COLO829 (cell line): ENCODE measurements at regions not wholly inside any gene's neighbourhood (a gene's known extent, or its start where the extent isn't known, plus 50 kb on each side); places are given as distances from the start of the nearest gene placed in this dataset.

Source experiments
- DNase-seq: peaks from one replicate; pipeline ENCODE4 v3.0.0; 2012; ENCODE audit warnings: low spot score

DNA sequence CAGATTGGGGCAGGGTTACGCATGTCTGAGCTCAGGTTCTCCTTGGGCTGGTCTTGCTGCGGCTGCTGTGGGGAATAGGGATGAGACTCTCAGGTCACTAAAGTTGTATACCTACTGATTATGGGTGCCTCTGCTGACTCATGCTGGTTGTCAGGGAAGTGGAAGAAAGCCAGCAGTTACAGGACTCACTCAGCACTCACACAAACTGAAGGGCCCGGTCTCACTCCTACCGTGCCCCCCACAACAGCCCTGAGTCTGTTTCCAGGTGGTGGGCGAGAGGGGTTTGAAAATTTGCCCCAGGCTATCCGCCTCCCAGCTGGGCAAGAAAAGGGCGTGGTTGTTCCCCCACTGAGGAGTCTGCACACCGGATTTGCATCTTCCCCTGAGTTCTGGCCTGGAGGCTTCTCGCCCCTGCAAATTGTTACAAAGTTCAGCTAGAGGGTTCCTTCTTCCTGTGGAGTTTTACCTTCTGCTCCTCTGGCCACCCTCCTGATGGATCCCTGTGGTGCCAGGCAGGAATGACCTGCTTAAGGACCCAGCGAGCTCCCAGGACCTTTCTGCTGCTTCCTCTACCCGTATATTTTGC lies 659.2 kb downstream of the HDGFL1 start:
- DNase-seq, result no peak

DNA sequence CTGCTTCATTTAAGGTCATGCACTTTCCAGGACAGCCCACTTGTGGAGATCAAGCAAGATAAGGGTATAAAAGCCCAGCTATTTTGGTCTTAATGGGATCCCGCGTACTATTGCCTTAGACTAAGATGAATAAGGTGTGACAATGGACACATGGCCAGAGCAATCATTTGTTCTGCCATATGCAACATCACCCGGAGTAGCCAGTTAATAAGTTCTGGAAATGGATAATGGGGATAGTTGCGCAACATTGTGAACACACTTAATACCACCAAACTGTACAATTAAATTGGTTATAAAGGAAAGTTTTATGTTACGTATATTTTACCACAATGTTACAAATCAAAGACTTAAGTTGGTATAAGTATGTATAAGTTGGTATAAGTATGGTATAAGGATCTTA lies 674.5 kb downstream of the HDGFL1 start:
- DNase-seq, result no peak

DNA sequence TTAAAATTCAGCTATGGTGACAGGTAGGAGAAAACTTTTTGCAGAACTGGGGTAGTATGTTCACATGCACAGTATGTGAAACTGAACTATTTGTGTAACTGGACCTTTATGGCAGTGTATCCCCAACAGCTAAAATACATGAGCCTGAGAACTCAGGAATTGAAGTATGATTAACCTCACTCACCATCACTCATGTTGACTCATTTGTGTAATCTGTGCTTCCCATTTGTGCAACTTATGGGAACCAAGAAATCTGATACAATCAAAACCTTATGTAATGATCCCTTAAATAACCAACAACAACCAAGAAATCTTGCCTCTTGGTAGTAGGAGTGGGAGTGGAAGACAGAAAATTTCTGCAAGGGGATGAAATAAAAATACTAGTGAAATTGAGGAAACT lies 674.9 kb downstream of the HDGFL1 start:
- DNase-seq, result no peak

DNA sequence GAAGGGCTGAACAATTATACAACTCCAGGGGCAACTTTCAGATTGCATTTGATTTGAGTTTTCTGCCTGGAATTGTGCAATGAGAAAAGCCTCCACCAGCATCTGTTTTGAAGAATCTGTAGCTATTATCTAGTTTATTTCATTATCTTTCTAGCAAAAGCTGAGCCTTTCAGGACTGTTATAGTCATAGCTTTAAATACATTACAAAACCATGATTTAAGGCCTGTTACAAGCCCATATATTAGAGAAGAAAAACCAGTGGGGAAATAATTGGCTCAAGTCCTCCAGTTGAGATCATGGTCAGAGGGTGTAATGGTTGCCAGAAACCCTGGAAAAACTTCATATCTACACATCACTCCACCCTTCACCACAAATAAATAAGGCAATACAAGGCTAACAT lies 676.2 kb downstream of the HDGFL1 start:
- no peak for DNase-seq

DNA sequence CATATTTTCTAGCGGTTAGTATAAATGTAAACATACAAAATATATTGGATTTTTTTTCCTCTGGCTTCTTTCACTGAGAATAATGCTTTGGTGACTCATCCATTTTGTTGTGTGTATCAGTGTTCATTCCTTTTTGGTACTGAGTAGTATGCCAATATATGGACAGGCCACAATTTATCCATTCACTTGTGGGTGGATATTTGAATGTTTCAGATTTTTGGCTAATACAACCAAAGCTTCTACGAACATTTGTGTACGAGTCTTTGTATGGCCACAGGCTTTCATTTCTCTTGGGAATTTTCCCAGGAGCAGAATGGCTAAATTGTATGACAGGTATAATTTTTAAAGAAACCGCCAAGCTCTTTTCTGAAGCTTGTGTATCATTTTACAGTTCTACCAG lies 677.5 kb downstream of the HDGFL1 start:
- DNase-seq, result no peak

DNA sequence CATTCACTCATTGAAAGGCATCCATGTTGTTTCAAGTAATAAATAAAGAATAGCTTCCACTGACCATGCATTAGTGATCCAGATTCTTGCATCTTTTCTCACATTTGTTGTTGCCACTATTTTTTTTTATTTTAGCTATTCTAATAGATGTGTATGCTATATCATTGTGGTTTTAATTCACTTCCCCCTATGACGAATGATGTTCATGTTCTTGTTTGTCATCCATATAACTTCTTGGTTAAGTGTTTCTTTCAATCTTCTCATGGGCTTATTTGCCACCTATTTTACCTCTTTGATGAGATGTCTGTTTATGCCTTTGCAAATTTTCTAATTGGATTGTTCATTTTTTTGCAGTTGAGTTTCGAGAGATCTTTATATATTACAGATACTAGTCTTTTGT lies 681.2 kb downstream of the HDGFL1 start:
- no peak for DNase-seq

DNA sequence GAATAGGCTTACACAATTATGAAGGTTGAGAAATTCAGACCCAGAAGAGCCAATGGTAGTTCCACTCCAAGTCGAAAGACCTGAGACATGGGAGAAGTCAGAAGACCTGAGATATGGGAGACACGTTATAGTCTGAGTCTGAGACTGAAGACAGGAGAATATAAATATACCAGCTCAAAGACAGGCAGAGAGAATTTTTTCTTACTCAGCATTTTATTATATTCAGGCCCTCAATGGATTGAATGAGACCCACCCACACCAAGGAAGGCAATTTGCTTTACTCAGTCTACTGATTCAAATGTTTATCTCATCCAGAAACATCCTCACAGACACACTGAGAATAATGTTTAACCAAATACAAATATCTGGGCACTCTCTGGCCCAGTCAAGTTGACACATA lies 693.5 kb downstream of the HDGFL1 start:
- DNase-seq, result no peak

DNA sequence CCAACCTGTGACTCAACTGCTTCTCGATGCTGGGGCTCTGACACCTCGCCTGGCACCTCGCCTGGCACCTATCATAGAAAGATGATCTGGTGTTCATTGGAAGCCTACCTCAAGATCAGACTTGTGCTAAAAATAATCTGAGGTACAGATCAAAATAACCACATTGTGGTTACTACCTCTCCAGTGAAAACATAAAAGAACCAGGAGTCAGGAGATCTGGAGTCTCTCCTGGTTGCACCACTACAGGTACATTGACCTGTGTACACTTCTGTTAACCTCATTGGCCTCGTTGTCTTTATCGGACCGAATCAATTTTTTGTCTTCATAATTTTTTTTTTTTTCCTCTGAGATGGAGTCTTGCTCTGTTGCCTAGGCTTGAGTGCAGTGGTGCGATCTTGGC lies 695.9 kb downstream of the HDGFL1 start:
- DNase-seq, result no peak

DNA sequence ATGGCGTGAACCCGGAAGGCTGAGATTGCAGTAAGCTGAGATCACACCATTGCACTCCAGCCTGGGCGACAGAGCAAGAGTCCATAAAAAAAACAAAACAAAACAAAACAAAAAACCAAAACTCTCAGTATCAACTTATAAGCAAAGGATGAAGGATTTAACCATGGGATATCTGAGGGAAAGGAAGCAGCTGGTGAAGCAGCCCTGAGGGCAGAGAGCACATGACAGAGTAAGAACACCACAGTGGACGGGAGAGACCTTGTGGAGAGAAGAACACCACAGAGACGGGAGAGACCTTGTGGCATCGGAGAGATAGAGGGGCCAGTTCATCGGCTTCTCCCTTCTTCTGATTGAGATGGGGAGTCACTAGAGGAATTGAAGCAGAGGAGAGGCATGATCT lies 697.2 kb downstream of the HDGFL1 start:
- DNase-seq, result no peak

DNA sequence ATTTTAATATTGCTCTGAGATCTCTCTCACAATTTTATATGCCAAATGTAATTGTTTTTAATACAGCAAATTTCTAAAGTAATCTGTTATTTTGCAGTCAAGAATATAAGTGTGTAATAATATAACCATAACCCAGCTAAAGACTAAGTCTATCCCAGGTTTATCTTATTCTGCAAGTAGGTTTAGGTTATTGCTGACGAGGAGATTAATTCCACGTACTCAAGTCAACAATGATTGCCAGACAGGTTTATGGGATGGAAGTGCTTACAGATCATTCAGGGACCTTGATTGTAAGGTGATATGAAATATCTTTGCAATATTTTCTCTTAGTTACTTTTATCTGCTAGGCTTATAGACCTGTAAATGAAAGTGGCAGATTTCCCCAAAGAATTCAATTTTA lies 698.3 kb downstream of the HDGFL1 start:
- DNase-seq, result no peak

DNA sequence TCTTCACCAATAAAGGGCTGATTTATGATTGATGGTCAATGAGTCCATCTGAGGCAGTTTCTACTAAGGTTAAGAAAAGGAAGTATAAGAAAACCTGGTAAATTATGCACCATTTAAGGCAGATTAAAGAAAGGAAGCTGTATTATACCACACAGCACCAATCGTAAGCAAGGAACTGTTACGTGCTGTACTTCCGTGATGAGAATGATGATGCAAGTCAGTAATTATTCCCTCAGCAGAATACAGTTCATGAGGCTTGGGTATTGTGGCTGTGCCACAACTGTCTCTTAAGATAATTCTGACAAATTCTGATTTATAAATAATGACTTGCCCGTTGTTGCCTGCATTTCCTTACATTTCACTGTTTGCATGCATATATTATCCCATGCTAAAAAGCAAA lies 699.0 kb downstream of the HDGFL1 start:
- DNase-seq, result no peak

DNA sequence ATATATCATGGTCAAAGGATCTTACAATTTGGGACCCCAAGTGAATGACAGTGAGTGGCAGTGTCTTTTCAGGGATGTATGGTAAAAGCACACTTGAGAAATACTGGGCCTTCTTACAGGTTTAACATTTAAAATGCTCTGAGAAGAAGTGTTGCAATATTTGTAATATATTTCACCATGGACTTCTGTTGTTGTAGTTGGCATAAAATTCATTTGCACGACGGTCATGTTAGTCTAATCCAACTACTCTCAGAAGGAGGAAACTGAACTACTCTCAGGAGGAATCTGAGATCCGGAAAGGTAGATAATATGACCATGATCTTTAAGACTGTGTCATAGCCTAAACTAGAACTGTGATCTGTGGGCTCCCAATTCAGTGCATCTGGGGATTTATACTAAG lies 700.1 kb downstream of the HDGFL1 start:
- no peak for DNase-seq

DNA sequence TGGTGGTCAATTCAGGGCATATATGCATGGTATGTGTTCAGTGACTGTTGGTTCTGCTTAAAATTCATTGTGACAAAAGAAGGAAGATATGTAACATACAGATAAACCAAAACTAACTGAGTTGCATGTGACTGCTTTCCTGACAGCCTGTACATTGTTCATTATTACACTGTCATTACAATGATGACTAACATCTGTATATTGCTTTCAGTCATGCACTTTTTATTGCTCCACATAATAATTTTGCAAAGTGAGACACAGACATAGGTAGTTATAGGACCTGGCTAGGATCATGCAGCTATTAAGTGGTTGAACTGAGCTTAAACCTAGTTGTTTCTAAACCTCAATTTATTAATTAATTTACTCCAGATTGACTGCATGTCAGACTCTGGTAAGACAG lies 703.2 kb downstream of the HDGFL1 start:
- no peak for DNase-seq

DNA sequence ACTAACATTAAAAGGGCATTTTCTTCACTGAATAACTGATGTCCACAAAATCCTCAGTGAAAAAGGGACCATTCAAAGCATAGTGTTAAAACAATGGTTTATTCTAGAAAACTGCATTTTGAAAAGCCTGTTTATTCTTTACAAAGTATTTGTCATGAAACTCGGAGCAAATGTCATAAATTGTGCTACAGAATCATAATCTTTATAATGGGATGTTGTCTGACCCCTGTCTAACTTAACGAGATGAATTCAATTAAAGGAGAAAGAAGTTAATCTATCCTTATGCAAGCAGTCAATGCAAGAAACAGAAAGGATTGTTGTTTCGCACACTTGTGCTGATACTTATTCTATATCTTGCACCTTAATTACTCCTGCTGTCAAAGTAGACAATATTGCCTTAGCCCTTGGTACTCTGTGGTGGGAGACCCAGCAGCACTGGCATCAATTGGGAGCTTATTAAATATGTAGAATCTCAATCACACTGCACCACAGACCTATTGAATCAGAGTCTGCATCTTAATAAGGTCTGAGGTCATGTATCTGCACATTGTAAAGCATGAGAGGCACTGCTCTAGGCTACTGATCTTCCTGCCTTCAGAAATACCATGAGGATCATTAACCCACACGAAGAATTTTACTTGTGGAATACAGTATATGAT lies 708.3 kb downstream of the HDGFL1 start:
- no peak for DNase-seq

DNA sequence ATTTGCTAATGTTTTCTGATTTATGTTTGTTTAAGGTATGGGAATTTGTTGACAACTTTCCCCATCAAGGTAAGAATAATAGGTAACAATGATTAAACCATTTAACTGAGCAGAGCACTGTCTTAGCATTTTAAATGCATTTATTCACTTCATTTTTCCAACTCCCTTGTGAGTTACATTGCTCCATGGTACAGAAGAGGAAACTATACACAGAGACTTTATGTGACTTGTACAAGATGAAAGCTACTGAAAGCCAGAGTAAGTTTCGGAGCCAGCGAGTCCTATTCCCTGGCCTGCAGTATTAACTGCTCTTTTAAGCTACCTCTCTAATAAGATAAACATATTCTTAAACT lies 708.8 kb downstream of the HDGFL1 start:
- no peak for DNase-seq

DNA sequence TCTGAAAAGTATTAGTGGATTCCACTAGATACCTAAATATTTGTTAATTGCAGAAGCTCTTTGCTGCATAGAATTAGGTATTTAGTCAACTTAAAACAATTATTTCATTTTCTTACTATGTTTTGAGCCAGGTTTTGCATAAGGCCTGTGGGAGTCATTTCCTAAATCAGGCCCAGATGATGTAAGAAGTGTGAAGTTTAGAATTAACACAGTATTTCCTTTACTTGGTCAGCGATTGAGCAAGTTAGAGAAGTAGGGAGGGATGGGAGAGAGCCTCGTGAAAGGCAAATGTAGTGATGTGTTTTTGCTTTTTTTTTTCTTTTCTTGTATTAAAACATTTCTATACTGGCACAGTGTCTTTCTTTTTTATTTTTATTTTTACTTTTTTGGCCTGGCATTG lies 711.1 kb downstream of the HDGFL1 start:
- no peak for DNase-seq

DNA sequence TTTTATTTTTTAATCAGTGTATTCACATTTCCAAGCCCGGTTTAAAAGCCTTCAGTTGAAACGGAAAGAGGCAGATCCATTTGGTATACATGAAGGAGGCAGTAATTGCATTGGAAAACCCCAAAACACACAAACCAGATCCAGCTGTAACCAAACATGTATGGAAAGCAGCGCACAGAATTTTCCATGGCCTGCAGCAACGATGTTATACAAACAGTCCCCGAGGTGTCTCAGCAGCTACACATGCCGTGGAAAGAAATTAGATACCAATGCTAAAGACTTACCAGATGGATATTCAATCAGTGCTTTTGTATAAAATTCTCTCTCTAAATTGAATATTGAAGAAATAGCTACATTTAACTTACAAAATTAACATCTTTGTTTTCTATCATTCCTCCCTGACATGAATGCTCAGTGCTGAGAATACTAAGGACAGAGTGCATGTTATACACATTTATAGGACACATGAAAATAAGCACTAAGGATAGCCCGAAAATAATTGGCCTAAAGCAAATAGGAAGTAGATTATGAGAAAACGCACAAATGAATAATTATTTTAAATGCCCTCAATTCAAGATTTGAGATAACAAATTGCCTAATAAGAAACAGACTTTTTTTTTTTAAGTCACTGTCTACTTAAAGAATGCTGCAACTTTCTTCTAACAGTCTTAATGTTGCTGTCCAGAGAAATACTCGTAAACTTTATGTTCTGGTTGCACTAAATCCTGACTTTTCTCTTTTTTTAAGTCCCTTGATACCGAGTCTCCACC lies 713.1 kb downstream of the HDGFL1 start:
- no peak for DNase-seq

DNA sequence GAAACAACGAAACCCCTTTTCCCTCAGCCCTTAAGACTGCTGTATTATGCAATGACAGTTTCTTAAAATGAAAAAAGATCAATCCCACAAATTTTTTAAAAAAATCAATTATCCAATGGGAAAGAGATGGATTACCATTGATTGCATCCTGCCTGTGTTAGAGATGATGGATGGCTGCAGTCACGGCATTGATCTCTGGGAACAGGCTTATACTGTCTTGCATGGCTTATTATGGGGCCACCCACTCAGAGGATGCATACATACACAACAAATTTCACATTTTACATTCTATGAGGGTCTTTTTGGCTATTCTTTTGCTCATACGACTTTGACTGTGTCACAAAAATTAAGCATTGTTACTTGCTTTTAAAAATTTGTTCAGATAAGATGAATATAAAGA lies 724.3 kb downstream of the HDGFL1 start:
- no peak for DNase-seq

DNA sequence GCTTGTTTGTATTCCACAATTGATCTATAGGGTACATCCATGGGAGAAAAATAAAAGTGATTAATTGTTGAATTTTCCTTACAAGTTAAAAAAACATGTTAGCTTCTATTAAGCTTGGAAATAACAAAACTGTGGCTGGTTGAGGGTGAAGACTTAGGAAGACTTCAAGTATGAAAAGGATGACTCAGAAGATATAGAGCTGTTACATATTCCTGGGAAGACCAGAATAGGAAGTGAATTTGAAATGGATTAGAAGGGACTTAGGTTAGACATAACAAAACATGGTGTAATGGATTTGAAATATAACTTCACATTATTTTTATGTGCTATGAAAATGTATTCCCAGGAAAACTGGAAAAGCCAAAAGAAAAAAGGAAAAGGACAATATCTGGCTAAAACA lies 732.2 kb downstream of the HDGFL1 start:
- DNase-seq, result no peak

DNA sequence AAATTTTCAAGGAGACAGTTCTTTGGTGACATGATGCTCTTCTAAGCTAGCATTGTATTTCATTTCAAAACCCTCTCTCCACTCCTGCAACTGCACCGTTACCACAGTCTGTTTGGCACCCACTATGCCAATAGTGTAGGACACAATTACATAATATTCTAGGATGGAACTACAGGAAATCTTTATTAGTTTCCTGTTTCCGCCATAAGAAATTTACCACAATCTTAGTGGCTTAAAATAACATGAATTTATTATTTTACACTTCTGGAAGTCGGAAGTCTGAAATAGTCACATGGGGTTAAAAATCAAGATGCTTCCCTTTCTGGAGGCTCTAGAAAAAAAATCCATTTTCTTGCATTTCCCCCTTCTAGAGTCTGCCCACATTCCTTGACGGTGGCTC lies 733.1 kb downstream of the HDGFL1 start:
- DNase-seq, result no peak

DNA sequence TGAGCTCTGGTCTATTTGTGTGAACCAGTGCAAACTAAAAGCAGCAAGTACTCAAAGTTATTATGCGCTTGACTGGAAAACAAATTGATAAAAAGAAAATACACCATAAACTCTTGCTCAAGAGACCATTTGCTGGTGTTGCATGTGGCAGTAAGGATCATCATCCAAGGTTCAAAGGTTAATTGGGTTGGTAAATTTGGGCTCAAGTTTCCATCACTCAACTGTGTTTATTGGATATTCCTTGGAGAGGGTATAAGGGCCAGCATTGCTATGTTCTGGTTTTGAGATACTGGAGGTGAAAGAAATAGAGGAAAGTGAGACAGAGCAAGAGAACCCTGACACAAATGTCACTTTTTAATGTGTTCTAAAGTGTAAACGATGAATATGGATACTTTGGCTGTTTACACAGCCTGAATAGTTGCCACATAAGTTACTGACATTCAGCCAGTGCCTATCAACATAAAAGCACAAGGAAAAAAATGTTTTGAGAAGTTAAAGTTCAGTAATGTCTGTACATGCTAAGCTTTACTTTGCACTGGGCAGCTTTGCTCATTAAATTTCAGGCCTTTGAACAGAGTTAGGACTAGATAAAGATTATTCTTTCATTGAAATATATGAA lies 736.1 kb downstream of the HDGFL1 start:
- DNase-seq, result no peak

DNA sequence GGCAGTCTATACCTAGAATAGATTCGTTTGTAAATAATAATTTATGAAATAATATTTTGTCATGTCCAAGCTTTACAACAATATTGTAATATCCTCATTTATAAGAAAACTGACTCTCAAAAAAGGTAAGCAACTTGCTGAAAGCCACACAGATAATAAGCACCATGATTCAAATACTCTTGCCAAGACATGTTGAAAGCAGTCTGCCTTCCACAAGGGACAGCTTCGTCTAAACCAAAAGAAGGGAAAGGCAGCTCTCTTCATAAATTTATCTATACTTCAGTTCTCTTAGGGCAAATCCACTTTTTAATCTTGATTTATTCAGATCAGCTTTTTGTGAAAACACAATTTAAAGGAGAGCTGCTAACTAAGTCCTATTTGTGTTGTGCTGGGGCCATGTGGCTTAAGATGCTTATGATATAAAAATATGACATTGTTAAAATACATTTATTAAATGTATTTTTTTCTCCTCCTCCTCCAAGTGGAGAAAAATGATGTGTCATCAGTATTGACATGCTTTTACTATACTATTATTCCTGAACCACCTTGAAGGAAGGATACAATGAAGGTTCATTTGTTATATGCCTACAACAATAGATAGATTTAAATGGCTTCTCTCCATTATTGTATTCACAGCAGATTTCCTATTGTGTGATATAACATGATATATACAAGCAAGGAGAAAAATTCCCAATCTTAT lies 737.0 kb downstream of the HDGFL1 start:
- no peak for DNase-seq

DNA sequence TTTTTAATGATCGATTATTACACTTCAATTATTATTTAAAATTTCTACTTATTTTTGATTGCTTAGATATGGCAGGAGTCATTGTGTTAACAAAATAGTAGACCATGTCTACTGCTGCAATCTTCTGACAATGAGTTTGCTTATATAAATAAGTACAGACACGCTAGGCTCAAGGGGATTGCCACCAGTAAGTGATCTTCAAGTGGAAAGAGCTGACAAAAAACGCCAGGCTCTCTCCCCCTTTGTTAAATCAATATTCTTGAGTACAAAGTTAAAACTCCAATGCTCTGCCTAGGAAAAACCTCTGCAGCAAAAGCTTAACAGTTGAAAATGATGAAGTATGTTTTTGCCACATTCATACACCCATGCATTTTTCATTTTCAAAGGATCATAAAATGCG lies 738.1 kb downstream of the HDGFL1 start:
- DNase-seq, result no peak
